DOHH2 (cell line): ENCODE measurements at regions not wholly inside any gene's neighbourhood (a gene's known extent, or its start where the extent isn't known, plus 50 kb on each side); places are given as distances from the start of the nearest gene placed in this dataset.

ENCODE experiments used
- H3F3A ChIP-seq: fragments of 200-600 bp; sonication (generic), shearing (Covaris generic); 2 replicates; pipeline ENCODE4 v1.6.0; 2016; ENCODE audit warnings: antibody characterized with exemption, mild to moderate bottlenecking; ENCODE audit not compliant: control insufficient read depth, insufficient read depth
- H3K27ac ChIP-seq: fragments of 200-600 bp; sonication (generic); 2 replicates; pipeline ENCODE4 v1.5.1; 2014; ENCODE audit warnings: low read depth, mild to moderate bottlenecking, low read length, moderate library complexity
- H3K27me3 ChIP-seq: fragments of 200-600 bp; sonication (generic); 2 replicates; pipeline ENCODE4 v1.6.1; 2014; ENCODE audit warnings: mild to moderate bottlenecking, low read length, mixed read lengths; ENCODE audit not compliant: control insufficient read depth
- H3K36me3 ChIP-seq: fragments of 200-600 bp; sonication (generic); 2 replicates; pipeline ENCODE4 v1.6.1; 2014; ENCODE audit warnings: mild to moderate bottlenecking, low read length, moderate library complexity, mixed read lengths; ENCODE audit not compliant: control insufficient read depth
- H3K4me1 ChIP-seq: fragments of 200-600 bp; sonication (generic); 2 replicates; pipeline ENCODE4 v1.6.1; 2014; ENCODE audit warnings: mild to moderate bottlenecking, low read length, mixed read lengths; ENCODE audit not compliant: control insufficient read depth
- H3K4me2 ChIP-seq: fragments of 200-600 bp; sonication (generic); 2 replicates; pipeline ENCODE4 v1.6.0; 2014; ENCODE audit warnings: mild to moderate bottlenecking, low read length, moderate library complexity
- H3K4me3 ChIP-seq: fragments of 200-600 bp; sonication (generic); 2 replicates; pipeline ENCODE4 v1.5.1; 2014; ENCODE audit warnings: mild to moderate bottlenecking, low read length, mixed read lengths
- H3K79me2 ChIP-seq: fragments of 200-600 bp; sonication (generic); 2 replicates; pipeline ENCODE4 v1.6.1; 2014; ENCODE audit warnings: mild to moderate bottlenecking, low read length, mixed read lengths; ENCODE audit not compliant: control insufficient read depth
- H3K9me2 ChIP-seq: fragments of 200-600 bp; sonication (generic); replicated peaks from 2 replicates; pipeline ENCODE4 v1.6.1; 2014; ENCODE audit warnings: mild to moderate bottlenecking, low read length, mixed read lengths; ENCODE audit not compliant: control insufficient read depth
- H3K9me3 ChIP-seq: fragments of 200-600 bp; sonication (generic); 2 replicates; pipeline ENCODE4 v1.6.1; 2014; ENCODE audit warnings: antibody characterized with exemption, low read length, mixed read lengths; ENCODE audit not compliant: control insufficient read depth, insufficient read depth
- H4K20me1 ChIP-seq: fragments of 200-600 bp; sonication (generic); 2 replicates; pipeline ENCODE4 v1.6.0; 2014; ENCODE audit warnings: low read depth, mild to moderate bottlenecking, antibody characterized with exemption, low read length, moderate library complexity; ENCODE audit not compliant: control insufficient read depth, insufficient read depth
- EZH2phosphoT487 ChIP-seq: fragments of 200-600 bp; sonication (generic); IDR thresholded peaks from 2 replicates; pipeline ENCODE4 v1.6.1; 2017; ENCODE audit warnings: borderline replicate concordance, mild to moderate bottlenecking, antibody characterized with exemption, low read length, moderate library complexity, mixed read lengths
- TF ChIP-seq, protein P1 (sequence below): fragments of 200-600 bp; sonication (generic); IDR thresholded peaks from one replicate; pipeline ENCODE4 v1.5.1; 2014; ENCODE audit warnings: antibody characterized with exemption, mild to moderate bottlenecking, low read depth, low read length; ENCODE audit not compliant: poor library complexity, severe bottlenecking

- Histone ChIP-seq H3K9me3 (peaks cover 2% of the 10 kb centered on the region; the same call in 1 of the 2 replicates), H3K4me3 (no peak overlapping the region), H3K4me2 (no peak overlapping the region), H3F3A (no peaks in the 10 kb centered on the region), H3K27ac (no peak overlapping the region), H3K79me2 (no peaks in the 10 kb centered on the region), H4K20me1 (no peaks in the 10 kb centered on the region), H3K36me3 (no peaks in the 10 kb centered on the region), H3K9me2 (no peaks in the 10 kb centered on the region), H3K27me3 (no peaks in the 10 kb centered on the region), H3K4me1 (no peaks in the 10 kb centered on the region)
- TF ChIP-seq, protein P1, sequence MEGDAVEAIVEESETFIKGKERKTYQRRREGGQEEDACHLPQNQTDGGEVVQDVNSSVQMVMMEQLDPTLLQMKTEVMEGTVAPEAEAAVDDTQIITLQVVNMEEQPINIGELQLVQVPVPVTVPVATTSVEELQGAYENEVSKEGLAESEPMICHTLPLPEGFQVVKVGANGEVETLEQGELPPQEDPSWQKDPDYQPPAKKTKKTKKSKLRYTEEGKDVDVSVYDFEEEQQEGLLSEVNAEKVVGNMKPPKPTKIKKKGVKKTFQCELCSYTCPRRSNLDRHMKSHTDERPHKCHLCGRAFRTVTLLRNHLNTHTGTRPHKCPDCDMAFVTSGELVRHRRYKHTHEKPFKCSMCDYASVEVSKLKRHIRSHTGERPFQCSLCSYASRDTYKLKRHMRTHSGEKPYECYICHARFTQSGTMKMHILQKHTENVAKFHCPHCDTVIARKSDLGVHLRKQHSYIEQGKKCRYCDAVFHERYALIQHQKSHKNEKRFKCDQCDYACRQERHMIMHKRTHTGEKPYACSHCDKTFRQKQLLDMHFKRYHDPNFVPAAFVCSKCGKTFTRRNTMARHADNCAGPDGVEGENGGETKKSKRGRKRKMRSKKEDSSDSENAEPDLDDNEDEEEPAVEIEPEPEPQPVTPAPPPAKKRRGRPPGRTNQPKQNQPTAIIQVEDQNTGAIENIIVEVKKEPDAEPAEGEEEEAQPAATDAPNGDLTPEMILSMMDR = no peak
- no peak for TF ChIP-seq EZH2phosphoT487
These were observed 56.3 kb upstream of the TMEM18 start for GRCh38 chr2:733495-733894.

GRCh38 chr2:733001-733400 lies 55.8 kb upstream of the TMEM18 start:
- Histone ChIP-seq H3F3A (no peaks in the 10 kb centered on the region), H3K4me3 (no peak overlapping the region), H3K27ac (no peak overlapping the region), H3K9me3 (peaks cover 2% of the 10 kb centered on the region; the same call in 1 of the 2 replicates), H4K20me1 (no peaks in the 10 kb centered on the region), H3K9me2 (no peaks in the 10 kb centered on the region), H3K36me3 (no peaks in the 10 kb centered on the region), H3K27me3 (no peaks in the 10 kb centered on the region), H3K79me2 (no peaks in the 10 kb centered on the region), H3K4me2 (no peak overlapping the region), H3K4me1 (no peaks in the 10 kb centered on the region)
- TF ChIP-seq, protein P1 = no peak
- TF ChIP-seq EZH2phosphoT487 = no peak

GRCh38 chr2:731711-732110 lies 54.5 kb upstream of the TMEM18 start:
- no peaks in the 10 kb centered on the region for H3K79me2 ChIP-seq

More at GRCh38 chr2:731711-732110, 54.5 kb upstream of the TMEM18 start:
- Histone ChIP-seq H3K4me2 (no peak overlapping the region), H3K9me3 (peaks cover 2% of the 10 kb centered on the region; the same call in 1 of the 2 replicates), H3K4me1 (no peaks in the 10 kb centered on the region), H3K9me2 (no peaks in the 10 kb centered on the region), H3K27me3 (no peaks in the 10 kb centered on the region), H3K36me3 (no peaks in the 10 kb centered on the region), H3F3A (no peaks in the 10 kb centered on the region), H3K27ac (no peak overlapping the region), H3K4me3 (no peak overlapping the region), H4K20me1 (no peaks in the 10 kb centered on the region)
- TF ChIP-seq, protein P1 = no peak
- no peak for TF ChIP-seq EZH2phosphoT487
